Fibroblast of skin of right quadriceps (primary cell): ENCODE measurements at regions not wholly inside any gene's neighbourhood (a gene's known extent, or its start where the extent isn't known, plus 50 kb on each side); places are given as distances from the start of the nearest gene placed in this dataset.
A peak's percentile ranks its signal among the peaks of the same experiment; 100 is the strongest.

Source experiments
- DNase-seq: peaks from one replicate; pipeline ENCODE4 v3.0.0-alpha.2; 2013

DNA sequence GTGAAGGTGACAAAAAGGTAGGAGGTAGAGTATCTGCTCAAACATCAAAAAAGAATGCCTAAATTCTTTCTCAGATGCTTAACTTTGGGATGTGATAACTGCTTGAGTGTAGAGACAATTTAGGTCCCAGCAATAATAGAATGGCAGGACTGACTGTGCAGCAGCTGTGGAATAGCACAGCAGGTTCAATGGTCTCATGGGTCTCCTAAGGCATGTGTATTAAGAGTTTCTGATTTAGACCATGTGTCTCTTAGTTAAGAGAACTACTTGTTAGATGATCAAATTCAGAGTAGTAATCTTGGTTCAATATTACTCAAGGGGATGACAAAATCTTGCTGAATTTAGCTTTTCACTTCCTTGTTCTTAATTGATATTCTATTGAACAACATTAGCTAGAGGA, 72.0 kb downstream of the ALX1 start:
- DNase-seq = no peak

DNA sequence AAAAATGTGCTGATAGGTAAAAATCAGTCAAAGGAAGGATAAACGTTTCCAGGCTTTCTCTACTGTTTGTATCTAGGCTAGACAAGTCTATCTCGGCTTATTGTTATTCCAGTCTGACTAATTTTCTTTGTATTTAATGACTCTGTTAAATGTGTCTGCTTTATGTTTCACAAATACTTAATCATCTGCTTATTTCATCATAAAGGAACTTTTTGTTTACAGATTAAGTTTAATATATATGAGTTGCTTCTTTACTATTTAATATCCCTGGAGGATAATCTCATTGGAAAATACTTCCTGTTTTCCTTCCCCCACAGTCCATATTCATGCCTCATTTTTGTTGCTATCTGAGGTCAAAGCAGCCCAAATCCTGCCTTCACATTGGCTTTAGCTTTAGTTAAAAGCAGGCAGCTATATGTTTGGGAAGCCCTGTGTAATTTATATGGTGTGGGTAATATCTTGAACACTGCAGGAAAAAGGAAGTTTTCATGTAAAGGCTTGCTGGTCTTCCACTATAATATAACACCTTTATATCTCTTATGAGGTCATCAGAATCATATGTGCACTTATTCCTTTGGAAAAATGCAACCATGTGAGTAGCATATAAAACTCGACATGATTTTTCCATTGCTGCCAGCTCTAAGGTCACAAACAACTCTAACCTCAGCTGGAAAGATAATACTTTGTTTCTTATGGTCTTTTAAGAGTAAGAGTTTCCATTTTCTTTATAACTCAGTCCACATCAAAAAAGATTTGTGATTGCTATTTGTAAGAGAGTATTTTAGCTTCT, 76.8 kb downstream of the ALX1 start:
- DNase-seq = no peak

- DNase-seq = no peak
Observed at GRCh38 chr12:85357609-85358008, 77.6 kb downstream of the ALX1 start.

DNA sequence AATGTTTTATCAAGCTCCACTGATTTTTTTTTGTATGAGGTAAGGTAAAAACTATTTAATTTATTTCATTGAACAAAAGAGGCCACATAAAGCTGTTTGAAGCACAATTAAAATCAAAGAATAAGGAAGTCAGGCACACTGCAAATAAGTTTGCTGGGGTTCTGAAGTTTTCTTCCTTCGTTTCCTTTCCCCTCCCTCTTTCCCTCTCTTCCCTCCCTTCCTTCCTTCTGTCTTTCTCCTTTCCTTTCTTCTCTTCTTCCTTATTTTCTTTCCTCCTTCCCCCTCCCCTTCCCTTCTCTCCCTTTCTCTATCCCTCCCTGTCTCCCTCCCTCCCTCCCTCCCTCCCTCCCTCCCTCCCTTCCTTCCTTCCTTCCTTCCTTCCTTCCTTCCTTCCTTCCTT, 78.7 kb downstream of the ALX1 start:
- DNase-seq = no peak

- no peak for DNase-seq
Observed at GRCh38 chr12:85363382-85364190, 83.6 kb downstream of the ALX1 start.

- DNase-seq = no peak
Observed at GRCh38 chr12:85367936-85368335, 87.9 kb downstream of the ALX1 start.

- peak; percentile 23 for DNase-seq
Observed at GRCh38 chr12:85369365-85370154, 89.5 kb downstream of the ALX1 start.

DNA sequence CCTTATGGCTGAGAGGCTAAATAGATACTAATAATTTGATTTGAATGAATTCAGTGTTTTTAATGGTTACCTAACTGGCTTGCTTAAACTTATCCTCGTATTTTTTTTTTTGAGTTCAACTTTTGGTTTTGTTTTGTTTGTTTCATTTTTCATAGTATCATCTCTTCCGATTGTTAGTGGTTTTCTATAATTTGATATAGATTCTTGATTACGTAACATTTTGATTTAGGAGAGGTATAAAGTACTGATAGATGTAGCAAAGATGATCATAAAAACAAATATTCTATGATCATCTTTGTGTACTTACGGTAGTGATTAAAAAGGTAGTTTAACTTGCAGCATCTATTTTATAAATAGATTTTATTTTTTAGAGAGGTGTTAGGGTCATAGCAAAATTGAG, 93.0 kb downstream of the ALX1 start:
- DNase-seq = no peak

DNA sequence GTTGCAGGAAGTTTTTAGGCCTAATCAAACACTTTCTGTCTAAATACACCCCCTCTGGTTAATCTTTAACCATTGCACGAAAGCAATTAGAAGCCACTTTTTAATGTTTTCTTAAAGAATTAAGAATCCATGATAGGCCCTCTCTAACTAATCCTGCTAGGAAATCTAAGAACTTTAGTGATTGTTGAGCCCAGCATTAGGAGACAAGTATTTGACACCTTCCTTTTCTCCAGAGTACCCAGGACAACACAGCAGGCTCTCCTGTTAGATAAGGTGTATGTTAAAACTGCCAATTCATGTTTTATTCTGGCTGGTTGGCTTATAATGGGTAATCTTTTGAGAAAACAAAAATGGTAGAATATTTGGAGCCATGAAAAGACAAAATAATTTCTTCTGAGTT, 95.0 kb downstream of the ALX1 start:
- no peak for DNase-seq

GRCh38 chr12:85385406-85385805, 105.4 kb downstream of the ALX1 start:
- DNase-seq = no peak

- DNase-seq = no peak
Observed at GRCh38 chr12:85390266-85390665, 110.2 kb downstream of the ALX1 start.

DNA sequence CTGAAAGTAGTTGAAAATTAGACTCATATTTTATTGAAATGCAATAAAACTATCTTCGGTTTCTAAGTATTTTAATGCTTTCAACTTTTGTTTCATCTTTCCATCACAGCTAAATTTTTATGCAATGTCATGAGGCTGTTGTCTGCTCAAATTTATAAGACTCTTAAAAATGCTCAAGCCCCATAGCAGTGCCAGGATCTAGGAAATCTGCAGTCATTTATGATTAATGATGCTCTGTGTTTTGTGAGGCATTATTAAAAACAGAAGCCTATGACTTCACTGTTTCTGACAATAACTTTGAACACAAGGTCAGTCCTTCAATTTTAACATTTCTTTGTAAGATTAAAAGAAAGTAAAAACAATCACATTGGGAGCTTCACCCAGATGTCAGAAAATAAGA, 112.5 kb downstream of the ALX1 start:
- no peak for DNase-seq

- no peak for DNase-seq
Observed at GRCh38 chr12:85393606-85394005, 113.6 kb downstream of the ALX1 start.

DNA sequence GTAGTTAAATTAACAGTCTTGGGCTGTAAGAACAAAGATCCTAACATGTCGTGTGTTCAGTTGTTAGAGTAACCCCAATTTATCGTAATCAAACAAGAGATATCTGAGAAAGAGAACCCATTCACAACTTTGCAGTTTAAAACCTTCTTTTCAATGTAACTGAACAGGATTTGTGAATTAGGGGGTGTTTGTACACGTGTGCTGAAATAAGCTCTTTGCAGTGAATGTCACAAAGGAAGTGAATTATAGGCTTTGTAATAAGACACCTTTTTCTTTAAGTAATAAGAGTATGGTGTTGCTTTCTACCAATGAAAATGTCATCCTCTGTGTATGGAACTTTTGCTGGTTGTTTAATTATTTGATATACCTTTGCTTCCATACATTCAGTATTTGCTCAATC, 114.0 kb downstream of the ALX1 start:
- no peak for DNase-seq

GRCh38 chr12:85394809-85395208, 114.8 kb downstream of the ALX1 start:
- no peak for DNase-seq

- DNase-seq = no peak
Observed at GRCh38 chr12:85405262-85405661, 125.2 kb downstream of the ALX1 start.

GRCh38 chr12:85405781-85406522, 125.9 kb downstream of the ALX1 start:
- peak; percentile 86 for DNase-seq

DNA sequence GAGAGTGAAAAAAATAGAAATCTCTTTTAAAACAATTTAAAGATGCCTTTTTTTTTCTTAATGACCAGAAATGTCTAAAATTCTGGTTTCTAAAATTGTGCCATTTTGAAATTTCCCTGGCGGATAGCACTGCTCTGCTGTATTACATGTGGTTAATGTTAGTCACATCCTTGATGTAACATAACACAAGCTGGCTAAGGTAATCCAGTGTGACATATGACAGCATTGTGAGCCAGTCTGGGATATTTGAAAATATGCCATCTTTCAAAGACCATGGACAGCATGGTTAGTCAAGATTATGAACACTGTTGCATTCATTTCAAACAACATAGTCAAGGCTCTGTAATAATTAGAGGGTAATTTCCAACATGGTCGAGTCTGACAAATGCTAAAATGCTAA, 133.2 kb downstream of the ALX1 start:
- no peak for DNase-seq

- DNase-seq = no peak
Observed at GRCh38 chr12:85422762-85423161, 142.7 kb downstream of the ALX1 start.

DNA sequence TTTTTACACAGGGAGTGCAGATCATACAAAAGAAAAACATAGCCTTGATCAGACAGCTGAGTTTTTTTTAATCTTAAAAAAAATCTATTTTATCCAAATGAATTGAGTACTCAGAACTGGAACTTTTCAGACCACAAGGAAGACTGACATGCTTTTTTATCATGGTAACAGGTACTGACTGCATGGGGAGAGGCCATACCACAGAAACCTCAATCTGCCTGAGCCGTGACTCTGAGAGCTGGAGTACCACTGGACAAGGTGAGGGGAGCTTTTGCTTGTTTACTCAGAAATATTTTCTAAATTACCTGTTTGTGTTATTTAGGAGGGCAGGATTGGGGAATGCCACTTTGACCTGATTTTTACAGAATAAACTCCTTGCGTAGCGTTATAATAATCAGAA, 143.9 kb downstream of the ALX1 start:
- DNase-seq = no peak

GRCh38 chr12:85424581-85425348, 144.7 kb downstream of the ALX1 start:
- DNase-seq = peak; percentile 8

DNA sequence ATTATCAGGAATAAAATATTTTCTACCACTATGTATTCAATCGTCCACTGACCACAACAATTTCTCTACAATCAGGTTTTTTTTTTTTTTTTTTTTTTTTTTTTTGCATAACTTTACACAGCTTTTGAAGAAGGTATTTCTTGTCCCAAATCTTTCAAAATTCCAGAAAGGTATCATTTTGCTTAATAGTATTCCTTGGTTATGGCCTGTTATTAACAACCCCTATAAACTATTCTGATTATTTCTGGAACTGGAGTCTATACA, 145.3 kb downstream of the ALX1 start:
- DNase-seq = no peak
